AG09319 (cell line): ENCODE measurements at regions not wholly inside any gene's neighbourhood (a gene's known extent, or its start where the extent isn't known, plus 50 kb on each side); places are given as distances from the start of the nearest gene placed in this dataset.

Experiments
- DNase-seq: peaks from one replicate; pipeline ENCODE4 v3.0.0-alpha.2; 2010; ENCODE audit warnings: low read depth; ENCODE audit errors: extremely low read depth
- CTCF ChIP-seq: IDR thresholded peaks from 2 replicates; pipeline ENCODE4 v1.5.1; 2011; ENCODE audit warnings: low read depth, mild to moderate bottlenecking, inconsistent platforms, low read length, moderate library complexity

DNA sequence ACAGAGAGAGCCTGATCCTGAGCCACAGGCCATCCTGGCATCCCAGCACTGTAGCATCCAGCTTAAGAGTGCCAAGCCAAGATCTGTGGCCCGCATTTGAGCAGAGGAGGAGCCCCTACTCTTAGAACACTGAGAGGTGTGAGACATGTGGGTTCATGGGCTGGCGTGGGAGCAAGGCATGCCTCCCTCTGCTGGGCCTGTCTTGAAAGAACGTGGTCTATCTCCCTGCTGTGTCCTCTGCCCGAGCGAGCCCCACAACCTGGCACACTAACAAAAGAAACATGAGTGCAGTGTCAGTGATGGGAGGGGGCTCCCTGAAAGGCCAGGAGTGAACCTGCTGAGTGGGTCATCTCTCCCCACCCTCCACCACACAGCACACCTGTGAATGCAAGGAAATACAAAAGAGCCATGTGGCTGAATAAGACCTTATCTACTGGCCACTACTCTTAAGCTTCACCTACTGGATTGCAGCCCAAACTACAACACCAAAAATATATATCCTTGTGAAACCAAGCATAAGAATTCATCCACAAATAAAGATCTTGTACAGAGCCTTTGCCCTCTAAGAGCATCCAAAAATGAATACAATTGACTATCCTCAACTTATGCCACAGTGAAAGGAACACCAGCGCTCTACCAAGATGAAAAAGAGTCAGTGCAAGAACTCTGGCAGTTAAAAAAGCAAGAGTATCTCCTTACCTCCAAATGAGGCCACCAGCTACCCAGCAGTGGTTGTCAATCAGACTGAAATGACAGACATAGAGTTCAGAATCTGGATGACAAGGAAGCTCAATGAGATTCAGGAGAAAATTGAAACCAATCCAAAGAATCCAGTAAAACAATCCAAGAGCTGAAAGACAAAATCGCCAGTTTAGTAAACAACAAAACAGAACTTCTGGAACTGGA lies 259.4 kb upstream of the DAB1 start:
- no peak for DNase-seq

GRCh38 chr1:57678138-57678537 lies 254.3 kb upstream of the DAB1 start:
- TF ChIP-seq CTCF: no peak
- DNase-seq: no peak

More for the DNA sequence above, 259.4 kb upstream of the DAB1 start:
- no peak for TF ChIP-seq CTCF

GRCh38 chr1:57675776-57676175 lies 251.9 kb upstream of the DAB1 start:
- TF ChIP-seq CTCF: no peak
- DNase-seq: no peak

GRCh38 chr1:57674801-57675200 lies 250.9 kb upstream of the DAB1 start:
- TF ChIP-seq CTCF: no peak
- DNase-seq: no peak

DNA sequence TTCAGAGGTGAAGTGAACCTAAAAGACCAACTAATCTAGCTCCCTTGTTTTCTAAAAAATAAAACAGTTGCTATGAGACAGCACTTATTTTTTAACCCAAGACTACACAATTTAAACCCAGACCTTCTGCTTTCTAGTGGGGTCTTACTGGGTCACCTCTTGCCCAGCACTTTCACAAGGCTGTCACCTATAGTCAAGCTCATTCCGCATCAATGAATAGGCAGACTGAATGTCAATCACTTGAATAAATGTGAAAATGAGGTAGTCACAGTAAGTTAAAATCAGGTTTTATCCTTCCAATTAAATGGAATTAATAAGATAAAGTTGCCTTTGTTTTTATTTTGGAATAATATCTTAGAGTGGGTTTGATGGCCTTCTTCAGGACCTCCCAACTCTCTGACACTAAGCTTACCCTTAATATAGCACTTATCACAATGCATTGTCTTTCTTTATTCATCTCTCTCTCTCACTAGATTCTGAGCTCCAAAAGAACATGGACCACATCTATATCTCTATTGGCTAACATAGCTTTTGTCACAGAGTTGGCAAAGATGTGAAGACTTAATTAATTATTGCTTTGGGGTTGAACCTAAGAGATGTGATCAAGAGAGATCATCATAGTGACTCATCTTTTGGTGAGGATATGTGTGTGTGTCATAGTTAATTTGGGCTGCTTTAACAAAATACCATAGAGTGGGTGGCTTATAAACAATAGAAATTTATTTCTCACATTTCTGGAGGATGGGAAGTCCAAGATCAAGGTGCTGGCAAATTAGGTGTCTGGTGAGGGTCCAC lies 248.7 kb upstream of the DAB1 start:
- no peak for TF ChIP-seq CTCF

DNA sequence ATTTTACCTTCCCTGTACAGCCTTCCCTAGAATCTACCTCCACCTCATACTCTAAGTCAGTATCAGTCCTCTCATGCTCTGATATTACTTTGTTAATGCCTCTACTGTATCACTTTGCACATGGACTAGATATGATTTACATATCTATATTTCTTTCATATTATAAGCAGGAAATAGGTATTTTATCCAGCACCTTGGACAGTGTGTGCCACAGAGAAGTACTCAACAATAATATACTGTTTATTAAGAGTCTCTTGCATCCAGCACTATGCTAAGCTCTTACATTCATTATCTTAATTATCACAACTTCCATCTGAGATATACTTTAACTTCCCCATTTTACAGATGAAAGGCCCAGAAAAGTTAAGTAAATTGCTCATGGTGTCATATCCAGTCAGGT lies 247.9 kb upstream of the DAB1 start:
- DNase-seq: no peak
- no peak for TF ChIP-seq CTCF

More for the DNA sequence above, 248.7 kb upstream of the DAB1 start:
- DNase-seq: no peak

GRCh38 chr1:57659804-57660203 lies 235.9 kb upstream of the DAB1 start:
- no peak for DNase-seq
- no peak for TF ChIP-seq CTCF
